ENCODE measurements at regions not wholly inside any gene's neighbourhood (a gene's known extent, or its start where the extent isn't known, plus 50 kb on each side); places are given as distances from the start of the nearest gene placed in this dataset.
A peak's percentile ranks its signal among the peaks of the same experiment; 100 is the strongest.

GRCh38 chr6:155710704-155711103 lies 255.1 kb upstream of the NOX3 start:
- no peaks in the 10 kb centered on the region for H3K36me3 ChIP-seq (ENCODE audit: control insufficient read depth in 2 of 2, insufficient read depth in 2 of 2, low read length in 1 of 2)
- H3K4me3 ChIP-seq (ENCODE audit: low read length in 2 of 2), result no peak overlapping the region
- H3K27me3 ChIP-seq (ENCODE audit: control insufficient read depth in 2 of 2, insufficient read depth in 1 of 2, low read length in 1 of 2), result no peaks in the 10 kb centered on the region
- no peaks in the 10 kb centered on the region for H3K4me1 ChIP-seq (ENCODE audit: control insufficient read depth in 2 of 2, insufficient read depth in 2 of 2, low read length in 2 of 2)
- 67% methylated on average over 2 of the region's 2 CpGs for WGBS
- H3K9me3 ChIP-seq (ENCODE audit: control insufficient read depth in 2 of 2, insufficient read depth in 1 of 2, low read length in 1 of 2), result peaks cover 1 to 9% of the 10 kb centered on the region in 2 donors
- H3K27ac ChIP-seq (ENCODE audit: low read depth in 1 of 2, low read length in 1 of 2), result no peak overlapping the region
- no peak for DNase-seq (ENCODE audit: low read depth in 6 of 9, low spot score in 9 of 9)

- peaks cover 1 to 9% of the 10 kb centered on the region in 2 donors for H3K9me3 ChIP-seq (ENCODE audit: control insufficient read depth in 2 of 2, insufficient read depth in 1 of 2, low read length in 1 of 2)
- H3K4me1 ChIP-seq (ENCODE audit: control insufficient read depth in 2 of 2, insufficient read depth in 2 of 2, low read length in 2 of 2), result no peaks in the 10 kb centered on the region
- H3K36me3 ChIP-seq (ENCODE audit: control insufficient read depth in 2 of 2, insufficient read depth in 2 of 2, low read length in 1 of 2), result no peaks in the 10 kb centered on the region
- H3K4me3 ChIP-seq (ENCODE audit: low read length in 2 of 2), result no peak overlapping the region
- no peak overlapping the region for H3K27ac ChIP-seq (ENCODE audit: low read depth in 1 of 2, low read length in 1 of 2)
- no peaks in the 10 kb centered on the region for H3K27me3 ChIP-seq (ENCODE audit: control insufficient read depth in 2 of 2, insufficient read depth in 1 of 2, low read length in 1 of 2)
- WGBS, result 97% methylated on average over 10 of the region's 10 CpGs
- DNase-seq (ENCODE audit: low read depth in 6 of 9, low spot score in 9 of 9), result no peak
Observed at GRCh38 chr6:155709262-155709661, 253.6 kb upstream of the NOX3 start.

- Histone ChIP-seq H3K27ac (ENCODE audit: low read depth in 1 of 2, low read length in 1 of 2) (no peak overlapping the region), H3K36me3 (ENCODE audit: control insufficient read depth in 2 of 2, insufficient read depth in 2 of 2, low read length in 1 of 2) (no peaks in the 10 kb centered on the region), H3K9me3 (ENCODE audit: control insufficient read depth in 2 of 2, insufficient read depth in 1 of 2, low read length in 1 of 2) (peaks cover 1 to 9% of the 10 kb centered on the region in 2 donors), H3K4me1 (ENCODE audit: control insufficient read depth in 2 of 2, insufficient read depth in 2 of 2, low read length in 2 of 2) (no peaks in the 10 kb centered on the region), H3K27me3 (ENCODE audit: control insufficient read depth in 2 of 2, insufficient read depth in 1 of 2, low read length in 1 of 2) (no peaks in the 10 kb centered on the region), H3K4me3 (ENCODE audit: low read length in 2 of 2) (no peak overlapping the region)
- DNase-seq (ENCODE audit: low read depth in 6 of 9, low spot score in 9 of 9), result peak in 1 of 9 donors; percentile 8
- over 99% methylated on average over 5 of the region's 5 CpGs for WGBS
Observed at GRCh38 chr6:155708100-155708499, 252.5 kb upstream of the NOX3 start.

- H3K4me3 ChIP-seq (ENCODE audit: low read length in 2 of 2), result no peak overlapping the region
- H3K9me3 ChIP-seq (ENCODE audit: control insufficient read depth in 2 of 2, insufficient read depth in 1 of 2, low read length in 1 of 2), result peaks cover 1 to 9% of the 10 kb centered on the region in 2 donors
- H3K27ac ChIP-seq (ENCODE audit: low read depth in 1 of 2, low read length in 1 of 2), result no peak overlapping the region
- H3K27me3 ChIP-seq (ENCODE audit: control insufficient read depth in 2 of 2, insufficient read depth in 1 of 2, low read length in 1 of 2), result no peaks in the 10 kb centered on the region
- 99% methylated on average over 1 of the region's 1 CpG for WGBS
- H3K36me3 ChIP-seq (ENCODE audit: control insufficient read depth in 2 of 2, insufficient read depth in 2 of 2, low read length in 1 of 2), result no peaks in the 10 kb centered on the region
- DNase-seq (ENCODE audit: low read depth in 6 of 9, low spot score in 9 of 9), result no peak
- no peaks in the 10 kb centered on the region for H3K4me1 ChIP-seq (ENCODE audit: control insufficient read depth in 2 of 2, insufficient read depth in 2 of 2, low read length in 2 of 2)
Observed at GRCh38 chr6:155706806-155707205, 251.2 kb upstream of the NOX3 start.

- 69% methylated on average over 2 of the region's 2 CpGs for WGBS
- Histone ChIP-seq H3K27ac (ENCODE audit: low read depth in 1 of 2, low read length in 1 of 2) (no peak overlapping the region), H3K4me1 (ENCODE audit: control insufficient read depth in 2 of 2, insufficient read depth in 2 of 2, low read length in 2 of 2) (no peaks in the 10 kb centered on the region), H3K9me3 (ENCODE audit: control insufficient read depth in 2 of 2, insufficient read depth in 1 of 2, low read length in 1 of 2) (peaks cover 1 to 9% of the 10 kb centered on the region in 2 donors), H3K36me3 (ENCODE audit: control insufficient read depth in 2 of 2, insufficient read depth in 2 of 2, low read length in 1 of 2) (no peaks in the 10 kb centered on the region), H3K27me3 (ENCODE audit: control insufficient read depth in 2 of 2, insufficient read depth in 1 of 2, low read length in 1 of 2) (no peaks in the 10 kb centered on the region), H3K4me3 (ENCODE audit: low read length in 2 of 2) (no peak overlapping the region)
- no peak for DNase-seq (ENCODE audit: low read depth in 6 of 9, low spot score in 9 of 9)
Observed at GRCh38 chr6:155706341-155706740, 250.7 kb upstream of the NOX3 start.

- Histone ChIP-seq H3K27ac (ENCODE audit: low read depth in 1 of 2, low read length in 1 of 2) (no peak overlapping the region), H3K36me3 (ENCODE audit: control insufficient read depth in 2 of 2, insufficient read depth in 2 of 2, low read length in 1 of 2) (no peaks in the 10 kb centered on the region), H3K27me3 (ENCODE audit: control insufficient read depth in 2 of 2, insufficient read depth in 1 of 2, low read length in 1 of 2) (no peaks in the 10 kb centered on the region), H3K9me3 (ENCODE audit: control insufficient read depth in 2 of 2, insufficient read depth in 1 of 2, low read length in 1 of 2) (no peaks in the 10 kb centered on the region), H3K4me1 (ENCODE audit: control insufficient read depth in 2 of 2, insufficient read depth in 2 of 2, low read length in 2 of 2) (no peaks in the 10 kb centered on the region), H3K4me3 (ENCODE audit: low read length in 2 of 2) (no peak overlapping the region)
- DNase-seq (ENCODE audit: low read depth in 6 of 9, low spot score in 9 of 9), result no peak
- 92% methylated on average over 6 of the region's 6 CpGs for WGBS
Observed at GRCh38 chr6:155701342-155701741, 245.7 kb upstream of the NOX3 start.

GRCh38 chr6:155695495-155695894 lies 239.9 kb upstream of the NOX3 start:
- H3K9me3 ChIP-seq (ENCODE audit: control insufficient read depth in 2 of 2, insufficient read depth in 1 of 2, low read length in 1 of 2), result no peaks in the 10 kb centered on the region
- H3K27me3 ChIP-seq (ENCODE audit: control insufficient read depth in 2 of 2, insufficient read depth in 1 of 2, low read length in 1 of 2), result no peaks in the 10 kb centered on the region
- no peaks in the 10 kb centered on the region for H3K36me3 ChIP-seq (ENCODE audit: control insufficient read depth in 2 of 2, insufficient read depth in 2 of 2, low read length in 1 of 2)
- H3K27ac ChIP-seq (ENCODE audit: low read depth in 1 of 2, low read length in 1 of 2), result no peak overlapping the region
- H3K4me3 ChIP-seq (ENCODE audit: low read length in 2 of 2), result no peak overlapping the region
- DNase-seq (ENCODE audit: low read depth in 6 of 9, low spot score in 9 of 9), result no peak
- 98% methylated on average over 7 of the region's 7 CpGs for WGBS
- no peaks in the 10 kb centered on the region for H3K4me1 ChIP-seq (ENCODE audit: control insufficient read depth in 2 of 2, insufficient read depth in 2 of 2, low read length in 2 of 2)

- Histone ChIP-seq H3K27ac (ENCODE audit: low read depth in 1 of 2, low read length in 1 of 2) (no peak overlapping the region), H3K9me3 (ENCODE audit: control insufficient read depth in 2 of 2, insufficient read depth in 1 of 2, low read length in 1 of 2) (no peaks in the 10 kb centered on the region), H3K27me3 (ENCODE audit: control insufficient read depth in 2 of 2, insufficient read depth in 1 of 2, low read length in 1 of 2) (no peaks in the 10 kb centered on the region), H3K4me3 (ENCODE audit: low read length in 2 of 2) (no peak overlapping the region), H3K4me1 (ENCODE audit: control insufficient read depth in 2 of 2, insufficient read depth in 2 of 2, low read length in 2 of 2) (no peaks in the 10 kb centered on the region), H3K36me3 (ENCODE audit: control insufficient read depth in 2 of 2, insufficient read depth in 2 of 2, low read length in 1 of 2) (no peaks in the 10 kb centered on the region)
- 95% methylated on average over 3 of the region's 3 CpGs for WGBS
- no peak for DNase-seq (ENCODE audit: low read depth in 6 of 9, low spot score in 9 of 9)
Observed at GRCh38 chr6:155694419-155694790, 238.8 kb upstream of the NOX3 start.

- H3K36me3 ChIP-seq (ENCODE audit: control insufficient read depth in 2 of 2, insufficient read depth in 2 of 2, low read length in 1 of 2), result no peaks in the 10 kb centered on the region
- H3K27ac ChIP-seq (ENCODE audit: low read depth in 1 of 2, low read length in 1 of 2), result no peak overlapping the region
- H3K4me3 ChIP-seq (ENCODE audit: low read length in 2 of 2), result no peak overlapping the region
- DNase-seq (ENCODE audit: low read depth in 6 of 9, low spot score in 9 of 9), result no peak
- 84% methylated on average over 10 of the region's 10 CpGs for WGBS
- H3K27me3 ChIP-seq (ENCODE audit: control insufficient read depth in 2 of 2, insufficient read depth in 1 of 2, low read length in 1 of 2), result no peaks in the 10 kb centered on the region
- no peaks in the 10 kb centered on the region for H3K4me1 ChIP-seq (ENCODE audit: control insufficient read depth in 2 of 2, insufficient read depth in 2 of 2, low read length in 2 of 2)
- H3K9me3 ChIP-seq (ENCODE audit: control insufficient read depth in 2 of 2, insufficient read depth in 1 of 2, low read length in 1 of 2), result no peaks in the 10 kb centered on the region
Observed at GRCh38 chr6:155693573-155694418, 238.2 kb upstream of the NOX3 start.
